SK-N-MC (cell line): ENCODE measurements at regions not wholly inside any gene's neighbourhood (a gene's known extent, or its start where the extent isn't known, plus 50 kb on each side); places are given as distances from the start of the nearest gene placed in this dataset.

Experiments
- EZH2 ChIP-seq: fragments of 200-600 bp; sonication (generic); IDR thresholded peaks from one replicate; pipeline ENCODE4 v1.6.1; 2017; ENCODE audit warnings: antibody characterized with exemption
- POLR2AphosphoS5 ChIP-seq: IDR thresholded peaks from 2 replicates; pipeline ENCODE4 v1.6.1; 2012; ENCODE audit warnings: mild to moderate bottlenecking, low read depth, low read length, borderline replicate concordance

- TF ChIP-seq EZH2 (no peak), POLR2AphosphoS5 (no peak)
Observed at GRCh38 chr5:67344870-67345269, 148.3 kb upstream of the CD180 start.
